ENCODE measurements at regions not wholly inside any gene's neighbourhood (a gene's known extent, or its start where the extent isn't known, plus 50 kb on each side); places are given as distances from the start of the nearest gene placed in this dataset.
"Not testable (repeated sequence)": the region's sequence is repeated elsewhere in the genome, so short reads cannot be mapped to it uniquely, and the experiment has no call there.

DNA sequence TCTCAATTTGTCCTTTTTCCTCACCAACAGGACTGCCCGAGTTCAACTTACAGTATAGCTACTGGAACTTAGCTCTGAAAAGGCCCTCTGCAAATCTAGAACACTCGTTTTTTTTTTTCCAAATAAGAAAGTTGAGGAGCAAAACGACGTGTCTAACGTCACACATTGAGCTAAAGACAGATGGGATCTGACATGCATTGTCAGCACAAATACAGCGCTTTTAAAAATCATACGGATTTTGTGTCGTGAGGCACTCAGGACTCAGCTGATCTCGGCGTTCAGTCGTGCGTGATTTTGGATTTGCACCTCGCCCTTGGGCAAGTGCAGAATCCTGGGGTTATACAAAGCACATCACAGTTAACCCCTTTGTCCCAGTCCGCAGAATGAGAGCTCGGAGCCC, 94.7 kb upstream of the ZNF322 start:
- H3K4me1 Mint-ChIP-seq, result peaks cover 12% of the 10 kb centered on the region
- no peak overlapping the region for H3K27ac Mint-ChIP-seq
- DNase-seq (ENCODE audit: low spot score in 2 of 2, unreplicated experiment in 2 of 2), result no peak
- peaks cover 59% of the 10 kb centered on the region for H3K27me3 Mint-ChIP-seq (ENCODE audit: low read depth)
- no peaks in the 10 kb centered on the region for H3K36me3 Mint-ChIP-seq
- no peaks in the 10 kb centered on the region for H3K9me3 Mint-ChIP-seq
- TF ChIP-seq, protein P1, sequence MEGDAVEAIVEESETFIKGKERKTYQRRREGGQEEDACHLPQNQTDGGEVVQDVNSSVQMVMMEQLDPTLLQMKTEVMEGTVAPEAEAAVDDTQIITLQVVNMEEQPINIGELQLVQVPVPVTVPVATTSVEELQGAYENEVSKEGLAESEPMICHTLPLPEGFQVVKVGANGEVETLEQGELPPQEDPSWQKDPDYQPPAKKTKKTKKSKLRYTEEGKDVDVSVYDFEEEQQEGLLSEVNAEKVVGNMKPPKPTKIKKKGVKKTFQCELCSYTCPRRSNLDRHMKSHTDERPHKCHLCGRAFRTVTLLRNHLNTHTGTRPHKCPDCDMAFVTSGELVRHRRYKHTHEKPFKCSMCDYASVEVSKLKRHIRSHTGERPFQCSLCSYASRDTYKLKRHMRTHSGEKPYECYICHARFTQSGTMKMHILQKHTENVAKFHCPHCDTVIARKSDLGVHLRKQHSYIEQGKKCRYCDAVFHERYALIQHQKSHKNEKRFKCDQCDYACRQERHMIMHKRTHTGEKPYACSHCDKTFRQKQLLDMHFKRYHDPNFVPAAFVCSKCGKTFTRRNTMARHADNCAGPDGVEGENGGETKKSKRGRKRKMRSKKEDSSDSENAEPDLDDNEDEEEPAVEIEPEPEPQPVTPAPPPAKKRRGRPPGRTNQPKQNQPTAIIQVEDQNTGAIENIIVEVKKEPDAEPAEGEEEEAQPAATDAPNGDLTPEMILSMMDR (IDR thresholded peaks at IDR 0.05; ENCODE audit: unreplicated experiment), result no peak
- H3K4me3 Mint-ChIP-seq, result no peak overlapping the region

DNA sequence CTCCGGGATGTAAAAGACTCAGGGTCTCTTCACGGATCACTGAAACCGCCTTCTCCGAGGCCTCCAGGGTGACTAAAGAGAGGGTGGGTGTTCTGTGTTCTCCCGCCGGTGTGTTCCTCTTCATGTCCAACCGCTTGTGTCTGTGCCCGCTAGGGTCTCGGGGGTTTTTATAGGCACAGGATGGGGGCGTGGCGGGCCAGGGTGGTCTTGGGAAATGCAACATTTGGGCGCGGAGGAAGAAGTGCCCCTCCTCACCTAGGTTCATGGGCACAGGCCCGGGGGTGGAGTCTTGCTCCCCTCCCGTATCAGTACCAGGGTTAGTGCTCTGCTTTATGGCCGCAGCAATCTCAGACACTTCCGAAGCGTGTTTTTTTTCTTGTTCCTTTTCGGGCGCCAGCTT, 95.3 kb upstream of the ZNF322 start:
- not testable (repeated sequence) for H3K27ac Mint-ChIP-seq; H3K9me3 Mint-ChIP-seq; H3K36me3 Mint-ChIP-seq; DNase-seq (ENCODE audit: low spot score in 2 of 2, unreplicated experiment in 2 of 2)
- Mint-ChIP-seq H3K4me1 (peaks cover 12% of the 10 kb centered on the region), H3K4me3 (peak overlapping the region; percentile 56), H3K27me3 (ENCODE audit: low read depth) (peaks cover 58% of the 10 kb centered on the region)

DNA sequence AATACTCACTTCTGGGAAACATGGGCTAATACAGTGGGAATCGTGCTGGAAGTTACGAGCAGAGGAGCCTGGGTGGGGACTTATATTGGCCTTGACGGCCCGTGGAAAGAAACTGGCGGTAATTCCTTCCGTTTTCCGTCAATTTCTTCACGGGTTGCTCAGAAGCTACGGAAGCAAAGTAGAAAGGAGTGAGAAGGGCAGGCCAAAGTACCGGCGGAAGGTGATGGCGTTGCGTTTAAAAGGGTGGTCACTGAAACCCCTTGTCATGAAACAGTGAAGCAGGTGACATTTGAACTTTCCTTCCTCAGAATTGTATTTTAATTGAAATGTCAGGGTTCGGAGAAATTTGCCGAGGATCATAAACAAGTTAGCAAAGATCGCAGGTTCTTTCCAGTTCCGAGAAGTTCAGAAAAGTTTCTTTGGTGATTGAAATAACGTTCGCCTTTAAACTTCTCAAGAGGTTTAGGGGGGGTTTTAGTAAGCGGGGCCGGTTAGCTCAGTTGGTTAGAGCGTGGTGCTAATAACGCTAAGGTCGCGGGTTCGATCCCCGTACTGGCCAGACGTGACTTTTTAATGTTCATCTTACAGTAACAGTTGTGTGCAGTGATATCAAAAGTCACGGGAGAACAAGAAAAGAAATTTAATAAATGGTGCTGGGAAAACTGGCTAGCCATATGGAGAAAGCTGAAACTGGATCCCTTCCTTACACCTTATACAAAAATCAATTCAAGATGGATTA, 96.7 kb upstream of the ZNF322 start:
- Mint-ChIP-seq H3K27me3 (ENCODE audit: low read depth) (peaks cover 54% of the 10 kb centered on the region), H3K4me3 (peak overlapping the region; percentile 57), H3K4me1 (peaks cover 12% of the 10 kb centered on the region)
- not testable (repeated sequence) for DNase-seq (ENCODE audit: low spot score in 2 of 2, unreplicated experiment in 2 of 2); H3K36me3 Mint-ChIP-seq; H3K27ac Mint-ChIP-seq; H3K9me3 Mint-ChIP-seq

DNA sequence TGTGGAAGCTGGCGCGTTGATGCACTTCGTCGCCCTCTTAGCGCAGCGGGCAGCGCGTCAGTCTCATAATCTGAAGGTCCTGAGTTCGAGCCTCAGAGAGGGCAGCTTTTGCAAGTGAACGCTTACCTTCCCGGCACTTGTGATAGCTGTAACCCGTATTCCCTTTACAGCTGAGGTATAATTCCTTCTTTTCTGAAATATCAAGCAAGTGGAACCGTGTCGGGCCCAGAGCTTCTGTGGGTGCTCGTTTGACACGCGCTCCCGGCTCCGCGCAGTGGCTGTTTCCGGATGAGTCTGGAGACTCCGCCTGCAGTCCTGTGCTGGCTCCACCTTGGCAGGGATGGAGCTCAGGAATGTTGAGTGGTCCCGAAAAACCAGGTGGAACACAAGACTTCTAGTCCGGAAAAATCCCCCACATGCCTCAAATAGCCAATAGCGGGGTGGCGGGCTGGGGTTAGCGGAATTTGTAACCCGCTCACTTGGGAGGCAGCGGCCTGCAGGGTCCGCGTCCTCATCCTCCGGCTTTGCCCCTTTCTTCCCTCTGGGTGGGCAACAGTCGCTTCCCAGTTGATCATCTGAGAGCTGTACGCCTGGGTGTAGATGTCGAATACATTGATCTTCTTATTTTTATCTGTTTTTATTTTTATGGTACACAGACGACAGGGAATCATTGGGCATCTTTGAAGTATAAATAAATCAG, 106.8 kb upstream of the ZNF322 start:
- H3K9me3 Mint-ChIP-seq; DNase-seq (ENCODE audit: low spot score in 2 of 2, unreplicated experiment in 2 of 2); H3K27ac Mint-ChIP-seq; H3K4me3 Mint-ChIP-seq; H3K4me1 Mint-ChIP-seq; H3K36me3 Mint-ChIP-seq; H3K27me3 Mint-ChIP-seq (ENCODE audit: low read depth): not testable (repeated sequence)

DNA sequence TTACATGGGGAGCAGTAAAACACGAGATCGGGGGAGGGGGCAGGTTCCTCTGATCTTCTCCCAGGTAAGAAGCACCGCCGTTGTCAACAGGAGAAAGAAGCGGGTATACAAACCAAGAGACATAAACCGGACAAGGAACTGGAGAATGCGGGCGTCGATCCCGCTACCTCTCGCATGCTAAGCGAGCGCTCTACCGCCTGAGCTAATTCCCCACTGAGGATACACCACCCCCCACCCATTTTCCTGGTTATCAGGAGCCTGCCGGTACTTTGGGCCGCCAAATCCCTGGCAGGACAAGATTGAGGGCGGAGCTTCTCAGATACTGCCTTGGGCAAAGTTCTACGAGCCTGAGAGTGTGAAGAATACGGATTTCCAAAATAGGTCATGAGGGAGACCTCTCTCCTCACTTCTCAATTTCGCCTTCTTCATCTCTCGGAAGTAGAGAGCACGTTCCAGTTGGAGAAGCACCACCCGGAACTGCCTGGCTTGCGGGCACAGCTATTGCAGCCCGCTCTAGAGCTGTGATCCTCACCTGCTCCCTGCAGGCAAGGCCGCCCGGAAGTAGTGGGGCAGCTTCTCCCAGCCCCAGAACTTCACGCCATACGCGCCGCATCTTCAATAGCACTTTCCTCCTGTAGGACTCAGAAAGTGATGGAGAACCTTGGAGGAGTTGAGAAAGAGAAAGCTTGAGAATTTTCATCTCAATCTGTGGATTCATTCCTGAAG, 111.6 kb upstream of the ZNF322 start:
- not testable (repeated sequence) for H3K27ac Mint-ChIP-seq; H3K36me3 Mint-ChIP-seq; H3K9me3 Mint-ChIP-seq; H3K27me3 Mint-ChIP-seq (ENCODE audit: low read depth); H3K4me1 Mint-ChIP-seq; DNase-seq (ENCODE audit: low spot score in 2 of 2, unreplicated experiment in 2 of 2); H3K4me3 Mint-ChIP-seq

- H3K9me3 Mint-ChIP-seq, H3K4me1 Mint-ChIP-seq, H3K27ac Mint-ChIP-seq: not testable (repeated sequence)
Observed at GRCh38 chr6:26773414-26773813, 113.9 kb upstream of the ZNF322 start.

GRCh38 chr6:26780563-26780962, 121.0 kb upstream of the ZNF322 start:
- not testable (repeated sequence) for H3K4me3 Mint-ChIP-seq; H3K9me3 Mint-ChIP-seq; H3K4me1 Mint-ChIP-seq; H3K27ac Mint-ChIP-seq; H3K36me3 Mint-ChIP-seq; H3K27me3 Mint-ChIP-seq (ENCODE audit: low read depth); DNase-seq (ENCODE audit: low spot score in 2 of 2, unreplicated experiment in 2 of 2)

More at GRCh38 chr6:26773414-26773813, 113.9 kb upstream of the ZNF322 start:
- not testable (repeated sequence) for H3K4me3 Mint-ChIP-seq; DNase-seq (ENCODE audit: low spot score in 2 of 2, unreplicated experiment in 2 of 2); H3K36me3 Mint-ChIP-seq; H3K27me3 Mint-ChIP-seq (ENCODE audit: low read depth)

DNA sequence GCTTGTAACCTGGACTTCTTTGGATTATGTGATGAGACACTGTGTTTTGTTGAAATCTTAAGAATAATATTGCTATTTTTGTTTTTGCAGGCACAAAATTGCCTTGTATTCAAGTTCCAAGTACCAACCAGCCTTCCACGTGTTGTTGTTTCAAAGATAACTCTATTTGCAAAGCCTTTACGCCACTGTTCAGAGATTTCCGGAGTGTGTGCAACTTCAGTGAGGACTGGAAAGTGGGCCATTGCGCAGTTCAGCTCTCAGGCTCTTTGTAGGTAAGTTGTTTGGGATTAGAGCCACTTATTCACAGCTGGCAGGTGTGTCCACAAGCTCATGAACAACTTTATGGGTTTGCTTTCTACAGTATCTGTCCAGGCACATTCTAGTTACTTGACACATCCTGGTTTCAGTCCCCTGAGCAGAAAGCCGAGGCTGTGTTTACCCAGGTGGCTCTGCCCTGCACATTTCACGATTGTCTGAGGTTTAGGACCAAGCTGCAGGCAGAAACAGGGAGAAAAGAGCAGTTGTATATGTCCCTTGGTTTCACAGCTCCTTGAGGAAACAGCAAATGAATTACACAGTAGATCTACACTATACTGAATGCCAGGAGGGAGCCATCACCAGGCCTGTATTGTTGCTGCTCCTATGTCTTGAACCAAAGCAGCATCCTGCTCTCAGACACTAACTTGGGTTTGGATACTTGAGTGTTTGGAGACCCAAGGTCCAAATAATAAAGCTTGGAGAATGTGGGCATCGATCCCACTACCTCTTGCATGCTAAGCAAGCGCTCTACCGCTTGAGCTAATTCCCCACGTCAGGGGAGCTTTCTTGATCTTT, 136.1 kb upstream of the ZNF322 start:
- not testable (repeated sequence) for H3K4me1 Mint-ChIP-seq; H3K27ac Mint-ChIP-seq; H3K27me3 Mint-ChIP-seq (ENCODE audit: low read depth); H3K9me3 Mint-ChIP-seq; H3K36me3 Mint-ChIP-seq; DNase-seq (ENCODE audit: low spot score in 2 of 2, unreplicated experiment in 2 of 2); H3K4me3 Mint-ChIP-seq

- H3K27me3 Mint-ChIP-seq (ENCODE audit: low read depth); DNase-seq (ENCODE audit: low spot score in 2 of 2, unreplicated experiment in 2 of 2); H3K27ac Mint-ChIP-seq; H3K36me3 Mint-ChIP-seq; H3K4me1 Mint-ChIP-seq; H3K9me3 Mint-ChIP-seq; H3K4me3 Mint-ChIP-seq: not testable (repeated sequence)
Observed at GRCh38 chr6:26799903-26800633, 140.5 kb upstream of the ZNF322 start.

GRCh38 chr6:26803762-26804161, 144.2 kb upstream of the ZNF322 start:
- H3K36me3 Mint-ChIP-seq; H3K4me1 Mint-ChIP-seq; DNase-seq (ENCODE audit: low spot score in 2 of 2, unreplicated experiment in 2 of 2); H3K9me3 Mint-ChIP-seq; H3K4me3 Mint-ChIP-seq; H3K27ac Mint-ChIP-seq; H3K27me3 Mint-ChIP-seq (ENCODE audit: low read depth): not testable (repeated sequence)

DNA sequence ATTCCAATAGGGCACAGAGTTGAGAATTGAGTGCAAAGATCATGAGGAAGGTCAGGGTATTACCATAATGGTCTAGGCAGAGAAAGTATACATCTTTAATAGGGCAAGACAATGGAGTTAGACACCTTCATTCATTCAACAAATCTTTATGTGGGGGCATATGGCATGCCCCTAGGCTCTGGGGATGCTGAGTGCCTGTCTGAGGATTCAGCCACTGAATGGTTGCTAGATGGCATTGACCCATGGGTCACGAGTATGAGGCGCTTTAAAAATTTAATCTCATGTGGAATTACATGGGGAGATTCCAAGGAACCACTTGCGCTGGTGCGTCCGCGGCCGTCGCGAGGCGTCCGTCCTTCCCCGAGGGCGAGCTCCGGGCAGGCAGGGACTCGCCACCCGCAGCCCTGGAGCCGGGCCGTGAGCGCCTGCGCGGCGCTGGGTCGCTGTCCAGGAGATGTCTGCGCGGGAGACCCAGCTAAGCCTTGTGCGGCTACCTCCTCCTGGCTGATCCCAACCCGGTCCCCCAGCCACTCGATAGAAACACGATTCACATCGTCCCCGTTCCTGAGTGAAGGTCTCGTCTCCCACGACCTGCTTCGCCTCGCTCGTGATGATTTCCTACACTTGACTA, 152.1 kb upstream of the ZNF322 start:
- H3K27me3 Mint-ChIP-seq (ENCODE audit: low read depth); DNase-seq (ENCODE audit: low spot score in 2 of 2, unreplicated experiment in 2 of 2); H3K36me3 Mint-ChIP-seq; H3K4me1 Mint-ChIP-seq; H3K9me3 Mint-ChIP-seq; H3K27ac Mint-ChIP-seq; H3K4me3 Mint-ChIP-seq: not testable (repeated sequence)
